ENCODE measurements at regions not wholly inside any gene's neighbourhood (a gene's known extent, or its start where the extent isn't known, plus 50 kb on each side); places are given as distances from the start of the nearest gene placed in this dataset.
A peak's percentile ranks its signal among the peaks of the same experiment; 100 is the strongest.

GRCh38 chr17:77487677-77488530 is 347.1 kb downstream of the SEC14L1 start:
- CTCF ChIA-PET, result no interaction called here
- H3K27me3 Mint-ChIP-seq (ENCODE audit: low read depth), result no peaks in the 10 kb centered on the region

GRCh38 chr17:77488531-77489238 is 347.9 kb downstream of the SEC14L1 start:
- H3K27me3 Mint-ChIP-seq (ENCODE audit: low read depth), result no peaks in the 10 kb centered on the region
- CTCF ChIA-PET, result no interaction called here

More at GRCh38 chr17:77487677-77488530, 347.1 kb downstream of the SEC14L1 start:
- Mint-ChIP-seq H3K4me3 (no peak overlapping the region), H3K9me3 (no peaks in the 10 kb centered on the region), H3K27ac (no peak overlapping the region), H3K36me3 (ENCODE audit: low read depth) (peaks cover 13% of the 10 kb centered on the region), H3K4me1 (ENCODE audit: low read depth) (peaks cover 12% of the 10 kb centered on the region)
- DNase-seq, result no peak
- intact Hi-C loops (cut with micrococcal nuclease), result no loop called here

DNA sequence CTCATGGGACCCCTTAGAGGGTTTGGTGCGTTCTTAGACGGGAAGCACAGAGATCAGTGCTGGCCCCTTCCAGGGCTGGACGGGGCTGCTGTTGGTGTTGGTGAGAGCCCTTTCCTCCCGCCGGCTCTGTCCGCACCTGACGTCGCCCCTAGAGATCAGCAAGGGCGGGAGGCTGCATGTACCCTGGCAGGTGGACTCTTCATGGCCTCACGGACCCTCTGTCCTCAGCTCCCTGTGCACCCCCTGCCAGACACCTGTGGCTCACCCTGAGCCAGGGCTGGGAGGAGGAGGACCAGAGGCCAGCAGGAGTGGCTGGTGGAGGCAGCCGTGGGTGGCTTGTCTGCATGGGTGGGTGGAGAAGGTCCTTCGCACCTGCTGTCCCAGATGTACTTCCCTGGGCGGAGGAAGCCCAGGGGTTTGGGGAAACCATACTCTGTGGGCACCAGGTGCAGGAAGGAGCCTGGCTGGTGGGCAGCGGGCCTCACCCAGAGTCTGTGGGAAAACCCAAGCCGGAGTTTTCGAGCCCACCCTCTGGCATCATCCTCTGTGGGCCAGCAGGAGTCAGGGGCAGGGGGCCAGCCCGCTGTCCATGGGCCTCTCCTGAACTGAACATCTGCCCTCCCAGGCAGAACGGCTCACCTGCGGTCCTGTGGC is 348.6 kb downstream of the SEC14L1 start:
- CTCF ChIA-PET, result interaction anchor here (0.8 kb wide), 1 partner anchor 14 kb away, joined by 3 read pairs; no protein-coding TSS in a partner anchor
- no peak overlapping the region for H3K27ac Mint-ChIP-seq
- peaks cover 16% of the 10 kb centered on the region for H3K36me3 Mint-ChIP-seq (ENCODE audit: low read depth)
- DNase-seq, result no peak
- intact Hi-C loops (cut with micrococcal nuclease), result no loop called here
- no peaks in the 10 kb centered on the region for H3K27me3 Mint-ChIP-seq (ENCODE audit: low read depth)
- H3K4me1 Mint-ChIP-seq (ENCODE audit: low read depth), result peaks cover 8% of the 10 kb centered on the region
- no peaks in the 10 kb centered on the region for H3K9me3 Mint-ChIP-seq
- H3K4me3 Mint-ChIP-seq, result no peak overlapping the region

More at GRCh38 chr17:77488531-77489238, 347.9 kb downstream of the SEC14L1 start:
- Mint-ChIP-seq H3K4me3 (no peak overlapping the region), H3K4me1 (ENCODE audit: low read depth) (peaks cover 8% of the 10 kb centered on the region), H3K27ac (no peak overlapping the region), H3K9me3 (no peaks in the 10 kb centered on the region), H3K36me3 (ENCODE audit: low read depth) (peaks cover 16% of the 10 kb centered on the region)
- intact Hi-C loops (cut with micrococcal nuclease), result no loop called here
- DNase-seq, result no peak

DNA sequence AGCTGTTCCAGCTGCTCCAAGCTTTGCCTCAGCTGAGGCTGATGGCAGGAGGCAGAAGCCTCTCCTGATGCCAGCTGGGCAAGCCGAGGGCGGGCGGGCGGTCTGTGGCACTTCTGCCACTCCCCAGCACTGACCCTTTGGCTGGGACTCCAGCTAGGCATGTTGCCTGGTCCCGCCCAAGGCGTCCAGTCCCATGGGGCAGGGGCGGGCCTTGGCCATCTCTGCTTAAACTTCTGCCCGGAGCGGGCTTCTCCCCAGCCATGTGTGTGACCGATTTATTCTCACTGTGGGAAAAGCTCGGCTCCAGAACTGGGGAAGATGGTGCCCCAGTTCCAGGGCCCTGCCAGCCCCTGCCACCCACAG is 349.1 kb downstream of the SEC14L1 start:
- no peak overlapping the region for H3K27ac Mint-ChIP-seq
- no peaks in the 10 kb centered on the region for H3K9me3 Mint-ChIP-seq
- intact Hi-C loops (cut with micrococcal nuclease), result no loop called here
- DNase-seq, result no peak
- peaks cover 9% of the 10 kb centered on the region for H3K4me1 Mint-ChIP-seq (ENCODE audit: low read depth)
- no peaks in the 10 kb centered on the region for H3K27me3 Mint-ChIP-seq (ENCODE audit: low read depth)
- CTCF ChIA-PET, result interaction anchor here (0.8 kb wide), 1 partner anchor 15 kb away, joined by 3 read pairs; no protein-coding TSS in a partner anchor
- no peak overlapping the region for H3K4me3 Mint-ChIP-seq
- H3K36me3 Mint-ChIP-seq (ENCODE audit: low read depth), result peaks cover 17% of the 10 kb centered on the region

- H3K27me3 Mint-ChIP-seq (ENCODE audit: low read depth), result no peaks in the 10 kb centered on the region
- H3K9me3 Mint-ChIP-seq, result no peaks in the 10 kb centered on the region
- CTCF ChIA-PET, result interaction anchor here (0.7 to 1.3 kb wide), 3 partner anchors 16 to 457 kb away, joined by 3 to 4 read pairs (median 4); no protein-coding TSS in a partner anchor
- DNase-seq, result no peak
- peaks cover 14% of the 10 kb centered on the region for H3K4me1 Mint-ChIP-seq (ENCODE audit: low read depth)
- H3K27ac Mint-ChIP-seq, result no peak overlapping the region
- H3K36me3 Mint-ChIP-seq (ENCODE audit: low read depth), result peaks cover 21% of the 10 kb centered on the region
- intact Hi-C loops (cut with micrococcal nuclease), result no loop called here
- no peak overlapping the region for H3K4me3 Mint-ChIP-seq
These were observed 349.8 kb downstream of the SEC14L1 start for GRCh38 chr17:77490361-77491183.

GRCh38 chr17:77491921-77492445 is 351.2 kb downstream of the SEC14L1 start:
- Mint-ChIP-seq H3K27me3 (ENCODE audit: low read depth) (no peaks in the 10 kb centered on the region), H3K4me3 (no peak overlapping the region), H3K27ac (peak overlapping the region; percentile 71), H3K4me1 (ENCODE audit: low read depth) (peaks cover 11% of the 10 kb centered on the region), H3K9me3 (no peaks in the 10 kb centered on the region), H3K36me3 (ENCODE audit: low read depth) (peaks cover 21% of the 10 kb centered on the region)
- CTCF ChIA-PET, result interaction anchor here (1.9 to 2.1 kb wide), 2 partner anchors 62 to 91 kb away, joined by 5 to 8 read pairs; no protein-coding TSS in a partner anchor
- DNase-seq, result peak; percentile 40
- intact Hi-C loops (cut with micrococcal nuclease), result no loop called here

- H3K36me3 Mint-ChIP-seq (ENCODE audit: low read depth), result peaks cover 19% of the 10 kb centered on the region
- no peaks in the 10 kb centered on the region for H3K27me3 Mint-ChIP-seq (ENCODE audit: low read depth)
- H3K27ac Mint-ChIP-seq, result peak overlapping the region; percentile 71
- H3K4me1 Mint-ChIP-seq (ENCODE audit: low read depth), result peaks cover 11% of the 10 kb centered on the region
- H3K4me3 Mint-ChIP-seq, result no peak overlapping the region
- peak; percentile 5 for DNase-seq
- no peaks in the 10 kb centered on the region for H3K9me3 Mint-ChIP-seq
- CTCF ChIA-PET, result interaction anchor here (1.0 to 3.9 kb wide), 4 partner anchors 63 to 161 kb away, joined by 3 to 30 read pairs (median 6); no protein-coding TSS in a partner anchor
- intact Hi-C loops (cut with micrococcal nuclease), result no loop called here
These were observed 351.9 kb downstream of the SEC14L1 start for GRCh38 chr17:77492446-77493237.

- peak; percentile 4 for DNase-seq
- no peaks in the 10 kb centered on the region for H3K9me3 Mint-ChIP-seq
- H3K4me1 Mint-ChIP-seq (ENCODE audit: low read depth), result peaks cover 11% of the 10 kb centered on the region
- intact Hi-C loops (cut with micrococcal nuclease), result no loop called here
- peaks cover 17% of the 10 kb centered on the region for H3K36me3 Mint-ChIP-seq (ENCODE audit: low read depth)
- H3K27me3 Mint-ChIP-seq (ENCODE audit: low read depth), result no peaks in the 10 kb centered on the region
- CTCF ChIA-PET, result interaction anchor here (1.0 to 3.9 kb wide), 5 partner anchors 36 to 162 kb away, joined by 3 to 30 read pairs (median 8); no protein-coding TSS in a partner anchor
- no peak overlapping the region for H3K4me3 Mint-ChIP-seq
- no peak overlapping the region for H3K27ac Mint-ChIP-seq
These were observed 352.6 kb downstream of the SEC14L1 start for GRCh38 chr17:77493238-77493820.

GRCh38 chr17:77493901-77494663 is 353.3 kb downstream of the SEC14L1 start:
- intact Hi-C loops (cut with micrococcal nuclease), result loop anchor here (1.0 to 2.0 kb wide), 2 partner anchors 35 to 211 kb away; no protein-coding TSS in a partner anchor

More at GRCh38 chr17:77493901-77494663, 353.3 kb downstream of the SEC14L1 start:
- Mint-ChIP-seq H3K27ac (no peak overlapping the region), H3K4me1 (ENCODE audit: low read depth) (peaks cover 11% of the 10 kb centered on the region), H3K9me3 (no peaks in the 10 kb centered on the region), H3K36me3 (ENCODE audit: low read depth) (peaks cover 13% of the 10 kb centered on the region), H3K4me3 (no peak overlapping the region), H3K27me3 (ENCODE audit: low read depth) (no peaks in the 10 kb centered on the region)
- CTCF ChIA-PET, result interaction anchor here (0.6 to 4.1 kb wide), 23 partner anchors 12 to 163 kb away, joined by 3 to 93 read pairs (median 5); no protein-coding TSS in a partner anchor
- peak; percentile 2 for DNase-seq

All from activated naive CD4-positive, alpha-beta T cell treated with anti-CD3 and anti-CD28 coated beads for 36 hours (primary cell).